Adrenal gland (tissue), 5 donors: ENCODE measurements at regions not wholly inside any gene's neighbourhood (a gene's known extent, or its start where the extent isn't known, plus 50 kb on each side); places are given as distances from the start of the nearest gene placed in this dataset.

Experiments
- POLR2A ChIP-seq, 2 donors: fragments of 450-650 bp; IDR thresholded peaks; one replicate each; pipeline ENCODE4 v1.6.1; 2017; ENCODE audit warnings: antibody characterized with exemption in 2 of 2, mild to moderate bottlenecking in 2 of 2, moderate library complexity in 1 of 2
- TF ChIP-seq, protein P1 (sequence below), 6 experiments: fragments of 450-650 bp in 4 of 6; fragments of 200-600 bp in 2 of 6; sonication (generic) in 1 of 6; IDR thresholded peaks; 1 replicate in 5 of 6; 2 replicates in 1 of 6; pipeline versions ENCODE4 v1.5.1 to v1.8.0; 2016 to 2021; ENCODE audit warnings: antibody characterized with exemption in 6 of 6, mild to moderate bottlenecking in 2 of 6, moderate library complexity in 1 of 6
- donor health status: DM: no; HTN: no; CAD: no.

- TF ChIP-seq, protein P1, sequence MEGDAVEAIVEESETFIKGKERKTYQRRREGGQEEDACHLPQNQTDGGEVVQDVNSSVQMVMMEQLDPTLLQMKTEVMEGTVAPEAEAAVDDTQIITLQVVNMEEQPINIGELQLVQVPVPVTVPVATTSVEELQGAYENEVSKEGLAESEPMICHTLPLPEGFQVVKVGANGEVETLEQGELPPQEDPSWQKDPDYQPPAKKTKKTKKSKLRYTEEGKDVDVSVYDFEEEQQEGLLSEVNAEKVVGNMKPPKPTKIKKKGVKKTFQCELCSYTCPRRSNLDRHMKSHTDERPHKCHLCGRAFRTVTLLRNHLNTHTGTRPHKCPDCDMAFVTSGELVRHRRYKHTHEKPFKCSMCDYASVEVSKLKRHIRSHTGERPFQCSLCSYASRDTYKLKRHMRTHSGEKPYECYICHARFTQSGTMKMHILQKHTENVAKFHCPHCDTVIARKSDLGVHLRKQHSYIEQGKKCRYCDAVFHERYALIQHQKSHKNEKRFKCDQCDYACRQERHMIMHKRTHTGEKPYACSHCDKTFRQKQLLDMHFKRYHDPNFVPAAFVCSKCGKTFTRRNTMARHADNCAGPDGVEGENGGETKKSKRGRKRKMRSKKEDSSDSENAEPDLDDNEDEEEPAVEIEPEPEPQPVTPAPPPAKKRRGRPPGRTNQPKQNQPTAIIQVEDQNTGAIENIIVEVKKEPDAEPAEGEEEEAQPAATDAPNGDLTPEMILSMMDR (IDR thresholded peaks at IDR 0.05) = no peak
- no peak for TF ChIP-seq POLR2A (IDR thresholded peaks at IDR 0.05)
Measured at GRCh38 chr10:53269482-53269881, 496.9 kb upstream of the MBL2 start.
